ENCODE measurements at regions not wholly inside any gene's neighbourhood (a gene's known extent, or its start where the extent isn't known, plus 50 kb on each side); places are given as distances from the start of the nearest gene placed in this dataset.

DNA sequence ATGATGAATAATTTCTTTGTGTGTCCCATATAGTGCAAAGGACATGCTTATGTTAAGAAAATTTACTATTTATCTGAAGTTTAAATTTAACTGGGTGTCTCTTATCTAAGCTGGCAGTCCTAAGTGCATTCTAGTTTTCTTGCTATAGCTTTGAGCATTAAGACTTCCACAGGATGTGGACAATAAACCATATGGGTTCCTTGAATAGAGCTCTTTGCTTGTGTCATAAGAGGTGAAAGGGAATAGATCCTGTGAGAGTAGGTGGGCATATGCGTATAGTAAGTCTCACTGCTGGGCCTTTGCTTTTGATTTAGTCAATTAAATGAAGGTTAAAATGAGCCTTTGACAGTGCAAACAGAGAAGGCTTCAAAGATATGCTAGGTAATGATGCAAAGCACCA lies 223.4 kb upstream of the GYPA start:
- Histone ChIP-seq H3K27me3 (no peaks in the 10 kb centered on the region), H3K27ac (no peak overlapping the region), H3K9me3 (no peaks in the 10 kb centered on the region), H3K4me3 (no peak overlapping the region), H3K4me1 (no peaks in the 10 kb centered on the region), H3K36me3 (no peaks in the 10 kb centered on the region)
- intact Hi-C loops (cut with DNase I), result no loop called here
- no peak for DNase-seq (ENCODE audit: low spot score in 2 of 2)
- TF ChIP-seq, protein P1, sequence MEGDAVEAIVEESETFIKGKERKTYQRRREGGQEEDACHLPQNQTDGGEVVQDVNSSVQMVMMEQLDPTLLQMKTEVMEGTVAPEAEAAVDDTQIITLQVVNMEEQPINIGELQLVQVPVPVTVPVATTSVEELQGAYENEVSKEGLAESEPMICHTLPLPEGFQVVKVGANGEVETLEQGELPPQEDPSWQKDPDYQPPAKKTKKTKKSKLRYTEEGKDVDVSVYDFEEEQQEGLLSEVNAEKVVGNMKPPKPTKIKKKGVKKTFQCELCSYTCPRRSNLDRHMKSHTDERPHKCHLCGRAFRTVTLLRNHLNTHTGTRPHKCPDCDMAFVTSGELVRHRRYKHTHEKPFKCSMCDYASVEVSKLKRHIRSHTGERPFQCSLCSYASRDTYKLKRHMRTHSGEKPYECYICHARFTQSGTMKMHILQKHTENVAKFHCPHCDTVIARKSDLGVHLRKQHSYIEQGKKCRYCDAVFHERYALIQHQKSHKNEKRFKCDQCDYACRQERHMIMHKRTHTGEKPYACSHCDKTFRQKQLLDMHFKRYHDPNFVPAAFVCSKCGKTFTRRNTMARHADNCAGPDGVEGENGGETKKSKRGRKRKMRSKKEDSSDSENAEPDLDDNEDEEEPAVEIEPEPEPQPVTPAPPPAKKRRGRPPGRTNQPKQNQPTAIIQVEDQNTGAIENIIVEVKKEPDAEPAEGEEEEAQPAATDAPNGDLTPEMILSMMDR (IDR thresholded peaks at IDR 0.05), result no peak

DNA sequence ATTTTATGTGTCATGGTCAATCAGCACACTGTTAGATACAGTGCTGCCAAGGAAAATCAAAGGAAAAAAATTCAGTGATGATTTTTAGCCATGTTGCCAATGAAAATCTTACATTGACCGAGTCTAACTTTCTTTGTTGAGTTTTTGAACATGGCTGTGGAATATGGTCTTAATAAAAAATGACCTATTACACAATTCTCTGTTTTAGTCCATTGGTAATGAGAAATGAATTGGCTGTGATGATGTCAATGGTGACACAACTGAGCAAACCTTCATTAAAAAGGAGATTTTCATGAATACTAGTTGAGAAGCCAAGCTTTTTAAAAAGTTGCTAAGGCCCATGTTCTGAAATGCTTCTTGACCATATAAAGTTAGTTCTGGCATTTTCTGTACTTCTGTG lies 225.9 kb upstream of the GYPA start:
- TF ChIP-seq, protein P1 (IDR thresholded peaks at IDR 0.05), result no peak
- intact Hi-C loops (cut with DNase I), result no loop called here
- Histone ChIP-seq H3K27me3 (no peaks in the 10 kb centered on the region), H3K4me3 (no peak overlapping the region), H3K9me3 (no peaks in the 10 kb centered on the region), H3K27ac (no peak overlapping the region), H3K36me3 (no peaks in the 10 kb centered on the region), H3K4me1 (no peaks in the 10 kb centered on the region)
- no peak for DNase-seq (ENCODE audit: low spot score in 2 of 2)

DNA sequence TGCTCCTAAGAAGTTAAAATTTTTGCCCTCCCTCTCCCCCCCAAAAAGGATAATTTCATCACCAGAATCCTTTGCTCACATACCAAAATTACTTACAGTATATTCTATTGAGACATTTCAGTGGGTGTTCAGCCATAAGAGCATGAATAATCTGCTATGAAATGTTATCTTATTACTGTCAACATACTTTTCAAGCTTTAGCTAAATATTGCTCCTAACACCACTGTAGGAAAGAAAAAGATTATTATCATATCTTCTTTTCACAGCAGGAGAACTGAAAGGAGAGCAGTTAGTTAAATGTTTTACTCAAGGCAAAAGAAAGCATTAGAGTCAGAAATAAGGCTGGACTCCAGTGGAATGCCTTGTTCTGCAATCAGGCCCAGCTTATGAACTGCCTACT lies 231.0 kb upstream of the GYPA start:
- Histone ChIP-seq H3K4me3 (no peak overlapping the region), H3K4me1 (no peaks in the 10 kb centered on the region), H3K36me3 (no peaks in the 10 kb centered on the region), H3K27ac (no peak overlapping the region), H3K27me3 (no peaks in the 10 kb centered on the region), H3K9me3 (no peaks in the 10 kb centered on the region)
- intact Hi-C loops (cut with DNase I), result no loop called here
- DNase-seq (ENCODE audit: low spot score in 2 of 2), result no peak
- TF ChIP-seq, protein P1 (IDR thresholded peaks at IDR 0.05), result no peak

DNA sequence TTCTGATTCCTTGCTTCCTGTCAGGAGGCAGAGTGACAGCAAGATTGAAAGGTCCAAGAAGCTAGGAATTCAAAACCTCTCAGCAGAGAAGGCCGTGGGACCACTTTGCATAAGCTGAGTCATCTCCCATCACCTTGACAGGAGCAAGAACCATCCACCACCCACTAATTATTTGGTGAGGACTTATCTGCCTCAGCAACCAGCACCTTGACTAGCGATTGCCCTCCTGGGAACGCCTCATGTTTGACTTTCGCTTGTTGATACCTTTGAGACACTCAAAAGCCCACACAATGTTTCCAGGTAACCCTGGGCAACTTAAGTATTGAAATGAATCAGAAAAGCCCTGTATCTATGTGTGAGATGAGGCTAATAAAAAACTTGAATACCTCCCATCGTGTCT lies 233.5 kb upstream of the GYPA start:
- intact Hi-C loops (cut with DNase I), result no loop called here
- H3K4me1 ChIP-seq, result no peaks in the 10 kb centered on the region
- TF ChIP-seq, protein P1 (IDR thresholded peaks at IDR 0.05), result no peak

DNA sequence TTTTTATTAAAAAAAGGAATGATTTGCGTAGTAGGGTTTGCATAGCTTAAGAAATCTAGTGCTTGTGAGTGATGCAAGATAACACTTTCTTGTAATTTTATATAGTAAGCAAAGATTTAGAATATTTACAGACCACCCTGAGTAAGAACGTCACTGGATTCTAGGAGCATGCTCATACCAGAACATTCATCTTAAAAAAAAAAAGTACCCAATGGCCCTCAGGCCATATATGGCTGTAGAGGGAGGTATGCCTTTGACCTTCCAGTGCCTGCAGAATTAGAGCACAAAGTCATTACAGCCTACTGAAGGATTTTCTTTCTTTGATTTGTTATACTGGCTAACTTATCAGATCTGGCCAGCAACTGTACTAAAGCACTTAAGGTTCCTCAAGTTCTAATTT lies 236.3 kb upstream of the GYPA start:
- no peaks in the 10 kb centered on the region for H3K9me3 ChIP-seq
- no peak overlapping the region for H3K27ac ChIP-seq
- H3K4me3 ChIP-seq, result no peak overlapping the region
- H3K4me1 ChIP-seq, result no peaks in the 10 kb centered on the region
- H3K36me3 ChIP-seq, result no peaks in the 10 kb centered on the region
- TF ChIP-seq, protein P1 (IDR thresholded peaks at IDR 0.05), result no peak
- intact Hi-C loops (cut with DNase I), result no loop called here
- H3K27me3 ChIP-seq, result no peaks in the 10 kb centered on the region
- no peak for DNase-seq (ENCODE audit: low spot score in 2 of 2)

More for the DNA sequence above, 233.5 kb upstream of the GYPA start:
- no peak overlapping the region for H3K4me3 ChIP-seq
- H3K36me3 ChIP-seq, result no peaks in the 10 kb centered on the region
- no peaks in the 10 kb centered on the region for H3K9me3 ChIP-seq
- H3K27ac ChIP-seq, result no peak overlapping the region
- no peak for DNase-seq (ENCODE audit: low spot score in 2 of 2)
- H3K27me3 ChIP-seq, result no peaks in the 10 kb centered on the region

DNA sequence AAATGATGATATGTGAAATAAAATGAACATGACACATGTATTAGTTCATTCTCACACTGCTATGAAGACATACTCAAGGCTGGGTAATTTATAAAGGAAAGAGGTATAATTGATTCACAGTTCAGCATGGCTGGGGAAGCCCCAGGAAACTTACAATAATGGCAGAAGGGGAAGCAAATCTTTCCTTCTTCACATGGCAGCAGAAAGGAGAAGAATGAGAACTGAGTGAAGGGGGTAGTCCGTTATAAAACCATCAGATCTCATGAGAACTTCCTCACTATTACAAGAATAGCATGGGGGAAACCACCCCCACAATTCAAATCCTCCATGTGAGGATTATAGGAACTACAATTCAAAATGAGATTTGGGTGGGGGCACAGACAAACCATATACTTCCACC lies 243.9 kb upstream of the GYPA start:
- Histone ChIP-seq H3K4me1 (no peaks in the 10 kb centered on the region), H3K9me3 (peaks cover 0 to 3% of the 10 kb centered on the region in 2 donors), H3K36me3 (no peaks in the 10 kb centered on the region), H3K27ac (no peak overlapping the region), H3K4me3 (no peak overlapping the region), H3K27me3 (no peaks in the 10 kb centered on the region)
- intact Hi-C loops (cut with DNase I), result no loop called here
- no peak for DNase-seq (ENCODE audit: low spot score in 2 of 2)
- TF ChIP-seq, protein P1 (IDR thresholded peaks at IDR 0.05), result no peak
